Mesenchymal stem cell (in vitro differentiated cells and primary cell): ENCODE measurements at regions not wholly inside any gene's neighbourhood (a gene's known extent, or its start where the extent isn't known, plus 50 kb on each side); places are given as distances from the start of the nearest gene placed in this dataset.

ENCODE experiments used
- DNase-seq: peaks from one replicate; pipeline ENCODE4 v3.0.0-alpha.2; 2013
- H2AFZ ChIP-seq: one replicate; pipeline ENCODE4 v1.6.1; 2013; ENCODE audit warnings: low read depth, mild to moderate bottlenecking, control low read depth, inconsistent platforms, low read length, moderate library complexity
- H2AK5ac ChIP-seq: 2 replicates; pipeline ENCODE4 v1.6.1; 2013; ENCODE audit warnings: low read length, moderate library complexity, mild to moderate bottlenecking, inconsistent platforms; ENCODE audit not compliant: severe bottlenecking
- H2BK120ac ChIP-seq: one replicate; pipeline ENCODE4 v1.6.1; 2013; ENCODE audit warnings: low read depth, mild to moderate bottlenecking, inconsistent platforms, low read length, moderate library complexity
- H2BK12ac ChIP-seq, 2 experiments: one replicate each; pipeline ENCODE4 v1.6.1; 2013; ENCODE audit warnings: inconsistent platforms in 2 of 2, low read length in 2 of 2, mild to moderate bottlenecking in 2 of 2, moderate library complexity in 2 of 2, control low read depth in 1 of 2
- H2BK15ac ChIP-seq: one replicate; pipeline ENCODE4 v1.6.1; 2013; ENCODE audit warnings: mild to moderate bottlenecking, low read depth, inconsistent platforms; ENCODE audit not compliant: poor library complexity, severe bottlenecking
- H2BK5ac ChIP-seq: 2 replicates; pipeline ENCODE4 v1.6.1; 2013; ENCODE audit warnings: low read depth, mild to moderate bottlenecking, low read length, control low read depth, inconsistent platforms; ENCODE audit not compliant: poor library complexity, severe bottlenecking
- H3K14ac ChIP-seq, 2 experiments: one replicate each; pipeline ENCODE4 v1.6.1; 2013; ENCODE audit warnings: inconsistent platforms in 2 of 2, low read length in 2 of 2, control low read depth in 1 of 2, mild to moderate bottlenecking in 1 of 2, moderate library complexity in 1 of 2
- H3K18ac ChIP-seq, 2 experiments: one replicate each; pipeline ENCODE4 v1.6.1; 2013; ENCODE audit warnings: inconsistent platforms in 2 of 2, low read length in 2 of 2, control low read depth in 1 of 2, low read depth in 1 of 2, mild to moderate bottlenecking in 1 of 2
- H3K23ac ChIP-seq, 2 experiments: one replicate each; pipeline ENCODE4 v1.6.1; 2013; ENCODE audit warnings: inconsistent platforms in 2 of 2, low read length in 2 of 2, mild to moderate bottlenecking in 2 of 2, moderate library complexity in 2 of 2, control low read depth in 1 of 2
- H3K27ac ChIP-seq: 2 replicates; pipeline ENCODE4 v1.5.1; 2013; ENCODE audit warnings: mild to moderate bottlenecking, moderate library complexity, low read length, control low read depth, inconsistent platforms; ENCODE audit not compliant: poor library complexity, severe bottlenecking
- H3K27me3 ChIP-seq, 2 experiments: 2 replicates each; pipeline versions ENCODE4 v1.6.1 to v1.7.0; 2013; ENCODE audit warnings: low read length in 2 of 2, mild to moderate bottlenecking in 2 of 2, moderate library complexity in 2 of 2, control low read depth in 1 of 2, inconsistent platforms in 1 of 2; ENCODE audit not compliant: control insufficient read depth in 1 of 2, insufficient read depth in 1 of 2
- H3K36me3 ChIP-seq, 2 experiments: 2 replicates each; pipeline versions ENCODE4 v1.6.1 to v1.7.0; 2013; ENCODE audit warnings: low read length in 2 of 2, control low read depth in 1 of 2, inconsistent platforms in 1 of 2, low read depth in 1 of 2, mild to moderate bottlenecking in 1 of 2; ENCODE audit not compliant: insufficient read depth in 2 of 2, control insufficient read depth in 1 of 2
- H3K4ac ChIP-seq, 2 experiments: one replicate each; pipeline ENCODE4 v1.6.1; 2013; ENCODE audit warnings: inconsistent platforms in 2 of 2, low read length in 2 of 2, mild to moderate bottlenecking in 2 of 2, moderate library complexity in 2 of 2, control low read depth in 1 of 2, low read depth in 1 of 2
- H3K4me1 ChIP-seq: 2 replicates; pipeline ENCODE4 v1.6.1; 2013; ENCODE audit warnings: low read depth, low read length, control low read depth; ENCODE audit not compliant: control insufficient read depth, insufficient read depth
- H3K4me2 ChIP-seq: 2 replicates; pipeline ENCODE4 v1.6.1; 2013; ENCODE audit warnings: low read length, mild to moderate bottlenecking, inconsistent platforms; ENCODE audit not compliant: poor library complexity, severe bottlenecking
- H3K4me3 ChIP-seq, 2 experiments: 2 replicates each; pipeline versions ENCODE4 v1.5.1 to v1.7.0; 2013; ENCODE audit warnings: low read length in 2 of 2, mild to moderate bottlenecking in 2 of 2, control low read depth in 1 of 2, low read depth in 1 of 2; ENCODE audit not compliant: insufficient read depth in 1 of 2
- H3K79me1 ChIP-seq: replicated peaks from 2 replicates; pipeline ENCODE4 v1.6.1; 2013; ENCODE audit warnings: mild to moderate bottlenecking, control low read depth, low read length, inconsistent platforms; ENCODE audit not compliant: poor library complexity, severe bottlenecking
- H3K9ac ChIP-seq: 2 replicates; pipeline ENCODE4 v1.7.0; 2013; ENCODE audit warnings: mild to moderate bottlenecking, low read length, moderate library complexity
- H3K9me3 ChIP-seq: 2 replicates; pipeline ENCODE4 v1.7.0; 2013; ENCODE audit warnings: mild to moderate bottlenecking, low read length; ENCODE audit not compliant: control insufficient read depth
- H4K8ac ChIP-seq: one replicate; pipeline ENCODE4 v1.6.1; 2013; ENCODE audit warnings: inconsistent platforms, mild to moderate bottlenecking, low read length, moderate library complexity
- H4K91ac ChIP-seq: one replicate; pipeline ENCODE4 v1.6.1; 2013; ENCODE audit warnings: mild to moderate bottlenecking, low read length, inconsistent platforms
- WGBS: methylation state at CpG from one replicate; pipeline ENCODE4 v1.1.7; 2013; ENCODE audit warnings: mixed read lengths; 5-methylcytosine and 5-hydroxymethylcytosine counted together

- Histone ChIP-seq H3K4me1 (no peaks in the 10 kb centered on the region), H3K18ac (no peak overlapping the region), H3K4me3 (no peak overlapping the region), H2BK15ac (no peak overlapping the region), H3K27me3 (no peaks in the 10 kb centered on the region), H2BK5ac (no peak overlapping the region), H2AFZ (no peak overlapping the region), H3K79me1 (no peaks in the 10 kb centered on the region), H3K27ac (no peak overlapping the region), H4K91ac (no peak overlapping the region), H3K4me2 (no peak overlapping the region), H3K14ac (no peak overlapping the region), H3K23ac (no peak overlapping the region), H2BK12ac (no peak overlapping the region), H4K8ac (no peak overlapping the region), H3K9ac (no peak overlapping the region), H2BK120ac (no peak overlapping the region), H3K36me3 (no peaks in the 10 kb centered on the region), H2AK5ac (no peak overlapping the region), H3K4ac (no peak overlapping the region), H3K9me3 (no peaks in the 10 kb centered on the region)
- peak; percentile 46 for DNase-seq
These were observed 308.9 kb downstream of the RND3 start for GRCh38 chr2:150178591-150178990.

DNA sequence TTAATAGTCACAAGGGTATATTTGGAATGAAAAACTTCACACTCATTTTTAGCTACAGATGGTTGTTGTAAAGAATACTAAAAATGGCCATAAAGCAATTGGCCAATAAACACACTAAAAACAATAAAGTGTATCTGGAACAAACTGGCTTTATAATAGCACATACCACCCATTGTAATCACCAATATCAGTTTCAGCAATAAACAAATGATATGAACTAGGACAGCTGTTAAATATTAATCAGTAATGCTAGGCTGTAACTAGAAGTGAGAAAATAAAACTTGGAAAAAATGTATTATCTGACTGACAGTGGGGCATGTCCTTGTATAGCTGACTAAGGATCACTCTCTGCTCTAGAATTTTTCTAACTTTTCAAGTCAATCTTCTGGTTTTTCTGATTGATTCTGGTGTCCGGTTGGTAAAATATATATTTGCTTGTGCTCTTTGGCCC is 312.5 kb downstream of the RND3 start:
- Histone ChIP-seq H2BK5ac (no peak overlapping the region), H3K27ac (no peak overlapping the region), H4K91ac (no peak overlapping the region), H4K8ac (no peak overlapping the region), H3K23ac (no peak overlapping the region), H2AK5ac (no peak overlapping the region), H3K9me3 (no peaks in the 10 kb centered on the region), H3K14ac (no peak overlapping the region), H3K27me3 (no peaks in the 10 kb centered on the region), H3K4me3 (no peak overlapping the region), H3K18ac (no peak overlapping the region), H2BK120ac (no peak overlapping the region), H2AFZ (no peak overlapping the region), H3K4ac (no peak overlapping the region), H3K4me2 (no peak overlapping the region), H2BK12ac (no peak overlapping the region), H3K9ac (no peak overlapping the region), H3K79me1 (no peaks in the 10 kb centered on the region), H2BK15ac (no peak overlapping the region), H3K36me3 (no peaks in the 10 kb centered on the region), H3K4me1 (peaks cover 1% of the 10 kb centered on the region)
- WGBS, result no CpG with 5 or more reads among the region's 1 CpG
- no peak for DNase-seq

DNA sequence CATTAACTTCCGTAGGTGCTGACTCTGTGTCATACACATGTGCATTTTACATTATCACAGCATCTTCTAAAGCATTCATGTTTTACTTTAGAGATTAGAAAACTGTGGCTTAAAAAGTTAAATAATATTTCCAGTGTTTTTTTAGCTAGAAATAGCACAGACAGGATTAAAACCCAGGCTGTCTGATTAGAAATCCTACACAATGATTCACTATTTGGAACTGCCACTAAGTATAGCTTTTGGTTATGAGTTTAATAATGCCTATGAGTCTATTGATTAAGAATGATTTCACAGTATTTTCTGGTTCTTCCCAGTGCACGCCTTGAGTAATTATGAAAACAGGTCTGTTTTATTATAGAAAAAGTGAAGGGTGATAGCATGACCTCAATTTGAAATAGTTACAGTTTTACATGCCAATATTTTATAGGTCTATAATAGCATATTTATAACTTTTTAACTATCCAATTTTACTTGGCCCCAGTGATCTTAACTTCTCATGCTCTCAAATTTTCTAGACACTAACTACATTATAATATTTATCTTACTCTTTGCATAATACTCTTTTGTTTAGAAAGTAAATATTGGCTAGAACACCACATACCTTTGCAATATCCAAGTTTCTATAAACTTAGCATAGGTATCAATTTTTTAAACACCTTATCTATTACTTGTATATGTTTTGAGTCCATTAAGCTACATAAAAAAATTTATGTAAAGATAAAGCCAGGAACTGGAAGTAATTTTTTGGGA is 313.2 kb downstream of the RND3 start:
- no peak overlapping the region for H2BK12ac ChIP-seq
- no peak overlapping the region for H4K8ac ChIP-seq
- no peak overlapping the region for H3K23ac ChIP-seq
- H2AK5ac ChIP-seq, result no peak overlapping the region
- H3K4me3 ChIP-seq, result no peak overlapping the region
- no peak for DNase-seq
- H4K91ac ChIP-seq, result no peak overlapping the region
- no peak overlapping the region for H3K18ac ChIP-seq
- no peaks in the 10 kb centered on the region for H3K79me1 ChIP-seq
- no peak overlapping the region for H2BK120ac ChIP-seq
- H3K9ac ChIP-seq, result no peak overlapping the region
- H3K4me2 ChIP-seq, result no peak overlapping the region
- H3K27me3 ChIP-seq, result no peaks in the 10 kb centered on the region
- H3K4me1 ChIP-seq, result peaks cover 1% of the 10 kb centered on the region
- H2BK15ac ChIP-seq, result no peak overlapping the region
- WGBS, result 100% methylated on average over 1 of the region's 2 CpGs
- no peaks in the 10 kb centered on the region for H3K36me3 ChIP-seq
- H3K4ac ChIP-seq, result no peak overlapping the region
- no peak overlapping the region for H2BK5ac ChIP-seq
- H3K14ac ChIP-seq, result no peak overlapping the region
- no peak overlapping the region for H2AFZ ChIP-seq
- H3K27ac ChIP-seq, result no peak overlapping the region
- no peaks in the 10 kb centered on the region for H3K9me3 ChIP-seq

DNA sequence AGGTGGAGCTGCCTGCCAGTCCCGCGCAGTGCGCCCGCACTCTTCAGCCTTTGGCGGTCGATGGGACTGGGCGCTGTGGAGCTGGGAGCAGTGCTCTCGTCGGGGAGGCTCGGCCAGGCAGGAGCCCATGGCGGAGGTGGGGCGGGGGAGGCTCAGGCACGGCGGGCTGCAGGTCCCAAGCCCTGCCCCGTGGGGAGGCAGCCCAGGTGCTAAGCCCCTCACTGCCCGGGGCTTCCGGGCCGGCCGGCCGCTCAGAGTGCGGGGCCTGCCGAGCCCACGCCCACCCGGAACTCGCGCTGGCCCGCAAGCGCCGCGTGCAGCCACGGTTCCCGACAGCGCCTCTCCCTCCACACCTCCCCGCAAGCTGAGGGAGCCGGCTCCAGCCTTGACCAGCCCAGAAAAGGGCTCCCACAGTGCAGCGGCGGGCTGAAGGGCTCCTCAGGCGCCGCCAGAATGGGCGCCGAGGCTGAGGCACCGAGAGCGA is 316.4 kb downstream of the RND3 start:
- Histone ChIP-seq H3K9ac (no peak overlapping the region), H4K8ac (no peak overlapping the region), H3K23ac (no peak overlapping the region), H3K14ac (no peak overlapping the region), H2BK12ac (peak overlapping the region in 1 of 2 experiments; percentile 15), H3K9me3 (no peaks in the 10 kb centered on the region), H3K4ac (no peak overlapping the region), H2BK120ac (no peak overlapping the region), H2AK5ac (no peak overlapping the region), H3K4me1 (peaks cover 1% of the 10 kb centered on the region), H2BK5ac (no peak overlapping the region), H2BK15ac (peak overlapping the region; percentile 23), H3K4me3 (no peak overlapping the region), H3K18ac (no peak overlapping the region), H3K27me3 (no peaks in the 10 kb centered on the region), H3K36me3 (no peaks in the 10 kb centered on the region), H3K27ac (no peak overlapping the region), H4K91ac (no peak overlapping the region), H2AFZ (no peak overlapping the region), H3K4me2 (no peak overlapping the region), H3K79me1 (no peaks in the 10 kb centered on the region)
- WGBS, result 99% methylated on average over 34 of the region's 43 CpGs
- DNase-seq, result no peak
